Ammon's horn (tissue), 1 donor: ENCODE measurements at regions not wholly inside any gene's neighbourhood (a gene's known extent, or its start where the extent isn't known, plus 50 kb on each side); places are given as distances from the start of the nearest gene placed in this dataset.
A peak's percentile ranks its signal among the peaks of the same experiment; 100 is the strongest.

Experiments used
- DNase-seq: peaks from one replicate; pipeline ENCODE4 v3.0.0-alpha.2; 2016; ENCODE audit warnings: low spot score

- no peak for DNase-seq
Observed at GRCh38 chr17:77458202-77459017, 317.6 kb downstream of the SEC14L1 start.

DNA sequence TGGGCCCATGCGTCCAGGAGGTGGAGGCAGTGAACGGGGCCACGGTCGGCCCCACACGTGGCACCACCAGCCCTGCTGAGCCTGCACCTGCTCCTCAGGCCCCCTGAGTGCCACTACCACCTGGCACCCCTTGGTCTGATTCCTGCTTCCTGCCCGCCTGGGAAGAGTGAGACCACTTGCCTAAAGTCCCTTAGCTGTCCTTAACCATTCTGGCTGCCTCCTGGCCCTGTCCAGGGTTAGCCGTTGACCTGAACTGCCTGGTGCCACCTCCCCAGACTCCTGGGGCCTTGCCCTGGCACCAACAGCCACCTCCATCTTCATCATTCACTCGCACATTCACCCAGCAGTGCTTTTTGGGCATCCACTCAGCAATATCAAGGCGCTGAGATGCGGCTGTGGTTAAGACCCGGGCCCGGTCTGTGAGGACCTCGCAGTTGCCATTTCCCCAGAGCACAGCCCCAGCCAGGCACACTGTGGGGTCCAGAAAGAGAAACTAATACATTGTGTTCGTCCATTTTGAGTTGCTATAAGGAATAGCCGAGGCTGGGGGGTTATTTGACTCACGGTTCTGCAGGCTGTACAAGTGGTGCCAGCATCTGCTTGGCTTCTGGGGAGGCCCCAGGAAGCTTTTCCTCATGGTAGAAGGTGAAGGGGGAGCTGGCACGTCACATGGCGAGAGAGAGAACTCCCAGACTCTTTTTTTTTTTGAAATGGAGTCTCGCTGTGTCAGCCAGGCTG, 318.4 kb downstream of the SEC14L1 start:
- no peak for DNase-seq

- no peak for DNase-seq
Observed at GRCh38 chr17:77460514-77461046, 319.8 kb downstream of the SEC14L1 start.

- DNase-seq: no peak
Observed at GRCh38 chr17:77461277-77462057, 320.7 kb downstream of the SEC14L1 start.

- DNase-seq: no peak
Observed at GRCh38 chr17:77462090-77462489, 321.3 kb downstream of the SEC14L1 start.

DNA sequence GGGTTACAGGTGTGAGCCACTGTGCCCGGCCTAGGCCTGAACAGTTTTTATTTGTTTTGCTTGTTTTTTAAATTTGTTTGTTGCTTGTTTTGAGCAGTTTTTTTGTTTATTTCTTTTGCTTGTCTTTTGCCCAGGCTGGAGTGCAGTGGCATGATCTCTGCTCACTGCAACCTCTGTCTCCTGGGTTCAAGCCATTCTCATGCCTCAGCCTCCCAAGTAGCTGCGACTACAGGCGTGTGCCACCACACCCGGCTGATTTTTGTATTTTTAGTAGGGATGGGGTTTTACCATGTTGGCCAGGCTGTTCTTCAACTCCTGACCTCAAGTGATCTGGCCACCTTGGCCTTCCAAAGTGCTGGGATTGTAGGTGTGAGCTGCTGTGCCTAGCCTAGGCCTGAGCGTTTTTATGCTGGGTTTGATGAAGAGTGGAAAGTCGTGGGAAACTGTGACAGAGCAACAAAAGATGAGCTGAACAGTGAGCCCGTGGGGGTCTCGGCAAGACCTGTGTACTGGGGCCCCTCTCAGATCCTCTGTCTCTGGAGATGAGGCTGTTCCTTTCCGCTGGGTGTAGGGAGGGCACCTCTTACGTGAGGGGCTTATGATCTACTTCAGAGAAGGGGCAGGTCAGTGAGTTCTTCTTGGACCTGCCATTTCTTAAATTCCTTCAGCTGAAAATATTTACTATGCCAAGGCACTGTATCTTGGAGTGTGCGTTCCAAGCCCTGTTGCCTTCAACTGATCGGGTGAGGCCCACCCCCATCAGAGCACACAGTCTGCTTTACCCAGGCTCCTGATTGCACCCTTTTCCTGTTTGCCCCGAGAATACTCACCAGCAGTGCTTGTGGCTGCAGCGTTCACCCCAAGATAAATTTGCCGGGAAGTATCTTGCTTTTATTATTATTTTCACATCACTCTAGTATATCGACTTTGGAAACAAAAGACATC, 322.1 kb downstream of the SEC14L1 start:
- DNase-seq: no peak

- no peak for DNase-seq
Observed at GRCh38 chr17:77464988-77465357, 324.2 kb downstream of the SEC14L1 start.

DNA sequence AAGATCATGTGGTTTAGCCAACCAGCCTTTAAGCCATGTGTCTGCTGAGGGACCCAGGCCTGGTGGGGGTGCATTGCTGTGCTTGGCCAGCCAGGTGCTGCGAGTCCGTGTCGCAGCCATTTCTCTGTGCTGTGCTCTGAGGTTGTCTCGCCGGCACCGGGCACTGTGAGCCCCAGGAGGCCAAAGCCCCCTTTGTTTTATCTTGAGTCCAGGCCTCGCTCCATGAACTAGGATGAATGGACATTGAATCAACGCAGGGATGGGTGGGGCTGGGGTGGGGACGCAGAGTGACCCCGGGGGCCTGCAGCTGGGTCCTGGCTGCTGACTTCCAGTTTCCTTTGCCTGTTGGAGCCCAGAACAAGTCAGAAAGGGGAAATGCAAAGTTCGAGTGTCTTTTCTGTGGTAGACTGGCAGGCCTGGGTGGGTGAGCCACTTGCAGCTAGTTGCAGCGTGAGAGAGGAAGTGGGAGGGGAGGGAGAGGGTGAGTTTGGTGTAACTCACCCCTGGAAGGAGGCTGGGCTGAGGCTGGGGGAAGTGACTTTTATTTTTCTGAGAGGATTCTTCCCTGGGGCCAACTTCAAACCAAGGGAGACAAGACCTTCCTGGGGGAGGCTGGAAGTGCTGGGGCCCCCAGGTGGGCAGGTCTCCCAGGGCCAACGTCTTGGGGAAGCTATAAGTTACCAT, 324.7 kb downstream of the SEC14L1 start:
- DNase-seq: peak; percentile 76

DNA sequence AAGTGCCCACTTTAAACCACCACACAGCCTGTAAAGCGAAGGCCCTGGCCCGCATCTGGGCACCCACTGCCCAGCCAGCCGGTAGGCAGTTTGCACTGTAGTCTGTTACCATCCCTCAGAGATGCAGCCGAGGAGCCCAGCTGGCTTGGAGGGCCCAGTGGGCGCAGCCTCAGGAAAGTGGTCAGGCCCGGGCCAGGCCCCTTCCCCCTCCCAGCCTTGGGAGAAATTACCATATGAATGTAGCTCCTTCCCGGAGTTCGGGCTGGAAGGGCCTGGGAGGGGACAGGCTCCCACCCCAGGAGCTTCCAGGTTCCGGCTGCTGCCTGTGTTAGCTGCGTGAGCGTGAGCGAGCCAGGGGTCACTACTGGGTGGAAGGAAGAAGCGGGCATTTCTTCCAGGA, 325.4 kb downstream of the SEC14L1 start:
- no peak for DNase-seq

DNA sequence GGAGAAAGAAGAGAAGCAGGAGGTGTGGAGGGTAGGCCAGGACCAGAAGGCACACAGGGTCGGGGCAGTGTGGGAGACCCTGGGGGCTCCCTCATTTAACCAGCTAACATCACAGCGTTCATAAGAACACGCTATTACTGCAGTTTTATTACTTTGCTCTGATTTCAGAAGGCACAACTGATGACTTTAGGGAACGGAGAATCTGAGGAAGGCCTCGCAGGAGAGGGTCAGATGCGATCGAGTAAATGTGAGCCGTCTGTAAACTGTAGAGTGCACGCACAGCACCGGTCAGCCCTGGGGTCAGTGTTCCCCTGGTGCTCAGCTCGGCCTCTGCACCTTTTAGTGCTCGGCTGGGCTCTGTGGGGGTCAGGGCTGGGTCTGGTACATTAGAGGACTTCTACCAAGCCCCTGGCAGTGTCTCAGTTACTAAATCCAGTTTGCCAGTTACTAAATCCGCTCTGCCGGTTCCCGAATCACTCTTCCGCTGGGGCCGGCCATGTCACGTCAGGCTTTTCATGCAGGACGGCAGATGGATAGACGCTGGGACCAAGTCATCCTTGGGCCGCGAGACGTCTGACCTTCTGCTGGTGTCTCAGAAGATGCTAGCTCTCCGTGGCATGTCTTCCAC, 325.9 kb downstream of the SEC14L1 start:
- no peak for DNase-seq

DNA sequence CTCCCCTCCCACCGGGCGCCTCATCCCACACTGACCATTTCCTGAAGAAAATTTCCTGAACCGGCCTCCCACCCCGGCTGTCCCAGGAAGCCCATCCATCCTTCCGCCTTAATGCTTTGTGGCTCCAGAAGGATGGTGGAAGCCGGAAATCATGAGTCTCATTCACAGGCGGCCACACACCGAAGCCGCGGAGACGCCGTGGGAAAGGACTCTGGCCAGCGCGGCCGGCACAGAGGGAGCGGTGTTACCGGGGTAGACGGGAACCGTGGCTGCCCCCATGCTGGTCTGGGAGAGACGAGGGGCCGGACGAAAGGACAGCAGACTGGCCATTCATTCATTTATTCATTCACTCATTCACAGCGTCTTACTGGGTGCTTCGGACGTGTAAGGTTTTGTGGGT, 326.8 kb downstream of the SEC14L1 start:
- no peak for DNase-seq

DNA sequence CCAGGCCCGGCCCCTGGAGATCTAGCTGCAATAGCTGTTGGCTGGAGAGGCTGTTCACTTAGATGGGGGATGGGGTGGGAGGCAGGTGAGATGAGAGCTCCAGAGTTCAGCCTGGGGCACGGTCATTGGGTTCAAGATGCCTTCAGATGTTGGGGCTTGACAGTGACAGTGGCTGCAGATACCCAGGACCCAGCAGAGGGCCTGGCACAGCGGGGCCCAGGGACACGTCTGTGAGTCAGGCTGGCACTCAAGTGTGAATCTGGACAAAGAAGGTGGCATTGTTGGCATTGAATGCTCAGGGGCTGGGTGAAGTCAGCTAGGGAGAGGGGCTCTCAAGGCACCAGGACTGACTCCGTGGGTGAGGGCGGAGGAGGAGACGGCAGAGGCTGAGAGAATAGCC, 328.1 kb downstream of the SEC14L1 start:
- no peak for DNase-seq

- no peak for DNase-seq
Observed at GRCh38 chr17:77470330-77470786, 329.6 kb downstream of the SEC14L1 start.

GRCh38 chr17:77470800-77471733, 330.3 kb downstream of the SEC14L1 start:
- no peak for DNase-seq

- peak; percentile 58 for DNase-seq
Observed at GRCh38 chr17:77471984-77472461, 331.3 kb downstream of the SEC14L1 start.

- DNase-seq: peak; percentile 27
Observed at GRCh38 chr17:77472468-77473310, 331.9 kb downstream of the SEC14L1 start.

- DNase-seq: no peak
Observed at GRCh38 chr17:77473615-77474226, 333.0 kb downstream of the SEC14L1 start.
